Caco-2 (cell line): ENCODE measurements at regions not wholly inside any gene's neighbourhood (a gene's known extent, or its start where the extent isn't known, plus 50 kb on each side); places are given as distances from the start of the nearest gene placed in this dataset.

Experiments
- BruUV-seq: library from RNA; stranded (reverse); fragments of 400-500 nt; replicated peaks from 2 replicates; lab custom pipeline; 2021; lab: Mats Ljungman, UMichigan
- CTCF ChIA-PET: fragments of 300-600 bp; sonication (Branson Sonifier 250); formaldehyde crosslinking; loops from one replicate; lab custom pipeline; 2022; ENCODE audit warnings: antibody characterized with exemption; lab: Charles Lee
- POLR2A ChIA-PET: fragments of 300-600 bp; sonication (Branson Sonifier 250); formaldehyde crosslinking; loops from one replicate; lab custom pipeline; 2022; ENCODE audit warnings: antibody characterized with exemption; lab: Charles Lee
- DNase-seq, 2 experiments: peaks; one replicate each; pipeline versions ENCODE4 v3.0.0 to v3.0.0-alpha.2; 2020 to 2022
- H3K27me3 ChIP-seq: replicated peaks from 2 replicates; pipeline ENCODE4 v1.6.0; 2011; ENCODE audit warnings: low read length; ENCODE audit not compliant: control insufficient read depth, insufficient read depth
- H3K36me3 ChIP-seq: 2 replicates; pipeline ENCODE4 v1.5.1; 2011; ENCODE audit warnings: low read length; ENCODE audit not compliant: control insufficient read depth, insufficient read depth
- H3K4me1 ChIP-seq: fragments of 250-450 bp; sonication (Bioruptor Pico); 2 replicates; pipeline ENCODE4 v1.5.1; 2020; ENCODE audit warnings: mild to moderate bottlenecking
- H3K4me3 ChIP-seq: 2 replicates; pipeline ENCODE4 v1.5.1; 2011; ENCODE audit warnings: low read depth, mild to moderate bottlenecking, control low read depth, low read length
- H3K9me3 ChIP-seq: fragments of 250-450 bp; sonication (Bioruptor Pico); 2 replicates; pipeline ENCODE4 v1.5.1; 2020; ENCODE audit warnings: mild to moderate bottlenecking, moderate library complexity
- H3K27ac Mint-ChIP-seq: one replicate; pipeline ENCODE4 v1.8.0; 2022; ENCODE audit warnings: mixed read lengths; ENCODE audit not compliant: unreplicated experiment
- H3K27me3 Mint-ChIP-seq: one replicate; pipeline ENCODE4 v1.8.0; 2022; ENCODE audit warnings: mixed read lengths; ENCODE audit not compliant: insufficient read depth, unreplicated experiment
- H3K36me3 Mint-ChIP-seq: one replicate; pipeline ENCODE4 v1.8.0; 2022; ENCODE audit warnings: mild to moderate bottlenecking, mixed read lengths; ENCODE audit not compliant: insufficient read depth, unreplicated experiment
- H3K4me1 Mint-ChIP-seq: one replicate; pipeline ENCODE4 v1.8.0; 2022; ENCODE audit warnings: low read depth, mixed read lengths; ENCODE audit not compliant: unreplicated experiment
- H3K4me3 Mint-ChIP-seq: one replicate; pipeline ENCODE4 v1.8.0; 2022; ENCODE audit warnings: mild to moderate bottlenecking, moderate library complexity, mixed read lengths; ENCODE audit not compliant: unreplicated experiment
- H3K9me3 Mint-ChIP-seq: one replicate; pipeline ENCODE4 v1.8.0; 2022; ENCODE audit warnings: mixed read lengths; ENCODE audit not compliant: unreplicated experiment
- CTCF ChIP-seq, 2 experiments: fragments of 200-600 bp in 1 of 2; IDR thresholded peaks; 1 replicate in 1 of 2; 2 replicates in 1 of 2; pipeline versions ENCODE4 v1.5.1 to v1.8.0; 2011 to 2022; ENCODE audit warnings: antibody characterized with exemption in 1 of 2, control low read depth in 1 of 2, inconsistent platforms in 1 of 2, low read depth in 1 of 2, low read length in 1 of 2, mild to moderate bottlenecking in 1 of 2, moderate library complexity in 1 of 2; ENCODE audit not compliant: insufficient read depth in 1 of 2, severe bottlenecking in 1 of 2, unreplicated experiment in 1 of 2
- intact Hi-C: fragments of 100-400 bp; cut with micrococcal nuclease; formaldehyde crosslinking; loops from one replicate; pipeline ENCODE4 v1.10.0; 2022; ENCODE audit not compliant: unreplicated experiment

DNA sequence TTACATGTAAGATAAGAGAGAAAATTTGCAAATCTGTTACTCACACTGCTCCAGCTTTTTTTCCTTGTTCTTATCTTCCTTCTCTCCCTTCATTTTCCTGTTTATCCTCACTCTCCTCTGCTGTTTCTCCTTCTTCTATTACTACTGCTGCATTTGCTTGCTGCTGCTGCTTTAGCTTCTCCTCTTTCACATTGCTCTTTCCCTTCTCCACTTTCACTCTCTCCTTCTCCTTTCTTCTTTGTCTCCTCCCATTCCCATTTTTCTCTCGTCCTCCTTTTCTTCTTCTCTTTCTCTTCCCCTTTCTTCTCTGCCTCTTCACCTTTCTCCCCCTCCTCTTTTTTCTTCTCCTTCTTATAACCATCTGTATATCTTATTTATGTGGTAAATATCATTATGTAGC lies 288.6 kb downstream of the CDH9 start:
- H3K27ac Mint-ChIP-seq = no peak overlapping the region
- no TSS peak for BruUV-seq

DNA sequence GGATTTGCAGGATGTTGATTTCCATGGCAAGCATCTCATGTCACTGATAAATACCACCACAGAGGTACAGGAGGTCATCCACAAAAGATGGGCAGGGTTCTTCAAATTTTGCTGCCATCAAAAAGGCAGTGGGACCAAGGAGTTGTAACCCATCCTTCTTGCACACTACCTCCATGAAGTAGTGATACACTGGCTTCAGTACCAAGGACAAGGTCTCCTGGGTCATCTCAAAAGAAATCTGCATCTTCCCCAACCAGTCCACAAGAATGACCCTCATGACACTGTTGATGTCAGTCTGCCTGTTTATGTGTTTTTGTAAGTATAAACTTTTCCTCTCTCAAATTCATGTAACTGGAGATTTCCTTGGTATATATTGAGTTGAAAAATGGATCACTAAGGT lies 298.2 kb downstream of the CDH9 start:
- no peaks in the 10 kb centered on the region for H3K4me1 ChIP-seq
- intact Hi-C loops = no loop called here
- H3K27ac Mint-ChIP-seq = no peak overlapping the region
- H3K36me3 Mint-ChIP-seq = no peaks in the 10 kb centered on the region
- H3K4me3 ChIP-seq = no peak overlapping the region
- H3K27me3 ChIP-seq = no peaks in the 10 kb centered on the region
- H3K9me3 ChIP-seq = no peaks in the 10 kb centered on the region
- ChIA-PET POLR2A (no interaction called here), CTCF (no interaction called here)
- no peaks in the 10 kb centered on the region for H3K9me3 Mint-ChIP-seq
- no peaks in the 10 kb centered on the region for H3K4me1 Mint-ChIP-seq
- no peaks in the 10 kb centered on the region for H3K36me3 ChIP-seq
- no TSS peak for BruUV-seq
- H3K27me3 Mint-ChIP-seq = no peaks in the 10 kb centered on the region
- TF ChIP-seq CTCF (IDR thresholded peaks at IDR 0.05; ENCODE audit: insufficient read depth in 1 of 2, low read depth in 1 of 2, low read length in 1 of 2, severe bottlenecking in 1 of 2, unreplicated experiment in 1 of 2) = no peak
- no peak for DNase-seq
- H3K4me3 Mint-ChIP-seq = no peak overlapping the region

More for the DNA sequence above, 288.6 kb downstream of the CDH9 start:
- Mint-ChIP-seq H3K27me3 (no peaks in the 10 kb centered on the region), H3K4me1 (no peaks in the 10 kb centered on the region), H3K9me3 (no peaks in the 10 kb centered on the region), H3K36me3 (no peaks in the 10 kb centered on the region), H3K4me3 (no peak overlapping the region)
- no peaks in the 10 kb centered on the region for H3K9me3 ChIP-seq
- no peak for TF ChIP-seq CTCF (IDR thresholded peaks at IDR 0.05; ENCODE audit: insufficient read depth in 1 of 2, low read depth in 1 of 2, low read length in 1 of 2, severe bottlenecking in 1 of 2, unreplicated experiment in 1 of 2)
- no peak overlapping the region for H3K4me3 ChIP-seq
- ChIA-PET CTCF (no interaction called here), POLR2A (no interaction called here)
- intact Hi-C loops = no loop called here
- no peaks in the 10 kb centered on the region for H3K36me3 ChIP-seq
- no peaks in the 10 kb centered on the region for H3K4me1 ChIP-seq
- H3K27me3 ChIP-seq = no peaks in the 10 kb centered on the region
- no peak for DNase-seq

- TF ChIP-seq CTCF (IDR thresholded peaks at IDR 0.05; ENCODE audit: insufficient read depth in 1 of 2, low read depth in 1 of 2, low read length in 1 of 2, severe bottlenecking in 1 of 2, unreplicated experiment in 1 of 2) = no peak
- no peak overlapping the region for H3K4me3 ChIP-seq
- H3K36me3 ChIP-seq = no peaks in the 10 kb centered on the region
- H3K9me3 ChIP-seq = no peaks in the 10 kb centered on the region
- Mint-ChIP-seq H3K36me3 (no peaks in the 10 kb centered on the region), H3K27ac (no peak overlapping the region), H3K4me1 (no peaks in the 10 kb centered on the region), H3K4me3 (no peak overlapping the region), H3K27me3 (no peaks in the 10 kb centered on the region), H3K9me3 (no peaks in the 10 kb centered on the region)
- no peaks in the 10 kb centered on the region for H3K4me1 ChIP-seq
- POLR2A ChIA-PET = no interaction called here
- no TSS peak for BruUV-seq
- H3K27me3 ChIP-seq = no peaks in the 10 kb centered on the region
- intact Hi-C loops = no loop called here
- CTCF ChIA-PET = no interaction called here
- DNase-seq = no peak
These were observed 300.8 kb downstream of the CDH9 start for GRCh38 chr5:26737348-26738265.
